ENCODE measurements at regions not wholly inside any gene's neighbourhood (a gene's known extent, or its start where the extent isn't known, plus 50 kb on each side); places are given as distances from the start of the nearest gene placed in this dataset.
"Not testable (repeated sequence)": the region's sequence is repeated elsewhere in the genome, so short reads cannot be mapped to it uniquely, and the experiment has no call there.

DNA sequence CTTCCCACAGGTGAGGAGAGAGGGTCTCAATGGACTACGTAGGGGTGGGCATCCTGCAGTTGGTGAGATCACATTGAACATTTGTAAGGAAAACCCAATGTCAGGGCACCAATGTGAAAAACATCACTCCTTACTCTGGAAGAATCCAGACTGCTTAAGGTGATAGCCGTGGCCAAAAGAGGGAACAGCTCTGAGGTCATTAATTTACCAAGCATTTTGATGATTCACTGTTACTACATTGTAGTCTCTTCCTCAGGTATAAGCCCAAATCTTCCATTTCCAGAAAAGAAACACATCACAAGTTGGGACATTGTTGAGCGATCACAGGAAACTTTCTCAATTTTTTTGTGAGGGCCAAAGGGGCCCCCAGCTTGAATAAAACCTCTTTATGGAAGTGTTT is 61.1 kb upstream of the SPTLC3 start:
- H3K4me1 ChIP-seq (ENCODE audit: control insufficient read depth, insufficient read depth, low read length) = no peaks in the 10 kb centered on the region
- H3K9ac ChIP-seq (ENCODE audit: low read length in 2 of 2) = no peak overlapping the region
- no peaks in the 10 kb centered on the region for H3K27me3 ChIP-seq (ENCODE audit: control insufficient read depth in 1 of 2, insufficient read depth in 2 of 2, low read length in 2 of 2)
- no peak overlapping the region for H3K4me3 ChIP-seq (ENCODE audit: low read length in 2 of 2)
- H3K27ac ChIP-seq (ENCODE audit: low read length) = no peak overlapping the region
- no peaks in the 10 kb centered on the region for H3K36me3 ChIP-seq (ENCODE audit: control insufficient read depth in 2 of 2, insufficient read depth in 2 of 2, low read length in 2 of 2)
- H3K9me3 ChIP-seq (ENCODE audit: control insufficient read depth in 2 of 2, low read length in 2 of 2) = no peaks in the 10 kb centered on the region

DNA sequence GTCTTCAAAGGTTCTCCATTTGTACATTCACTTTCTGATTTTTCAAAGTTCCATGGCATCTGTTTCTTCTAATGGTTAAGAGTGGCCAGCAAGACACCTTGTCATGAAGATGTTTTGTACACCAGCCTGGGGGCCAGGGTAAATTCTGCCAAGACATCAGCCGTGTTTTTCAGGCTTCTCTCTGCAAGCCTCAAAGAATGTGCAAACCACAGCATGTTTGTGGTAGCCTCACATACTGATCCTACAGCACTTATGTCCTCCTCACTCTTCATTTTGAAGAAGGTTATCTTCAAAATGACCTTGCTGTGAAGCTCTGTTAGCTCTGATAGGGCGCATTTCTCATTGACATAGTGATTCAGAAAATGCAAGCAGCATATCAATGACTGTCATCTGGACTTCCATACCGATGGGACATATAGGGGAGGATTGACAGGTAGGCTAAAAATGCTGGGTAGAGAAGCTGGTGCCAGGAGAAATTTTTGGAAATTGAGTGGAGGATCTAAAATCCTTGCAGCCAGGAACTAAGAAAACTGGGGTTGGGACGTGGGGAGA is 59.3 kb upstream of the SPTLC3 start:
- Histone ChIP-seq H3K4me1 (ENCODE audit: control insufficient read depth, insufficient read depth, low read length) (no peaks in the 10 kb centered on the region), H3K9me3 (ENCODE audit: control insufficient read depth in 2 of 2, low read length in 2 of 2) (no peaks in the 10 kb centered on the region), H3K4me3 (ENCODE audit: low read length in 2 of 2) (no peak overlapping the region), H3K27ac (ENCODE audit: low read length) (no peak overlapping the region), H3K36me3 (ENCODE audit: control insufficient read depth in 2 of 2, insufficient read depth in 2 of 2, low read length in 2 of 2) (no peaks in the 10 kb centered on the region), H3K27me3 (ENCODE audit: control insufficient read depth in 1 of 2, insufficient read depth in 2 of 2, low read length in 2 of 2) (no peaks in the 10 kb centered on the region), H3K9ac (ENCODE audit: low read length in 2 of 2) (no peak overlapping the region)

DNA sequence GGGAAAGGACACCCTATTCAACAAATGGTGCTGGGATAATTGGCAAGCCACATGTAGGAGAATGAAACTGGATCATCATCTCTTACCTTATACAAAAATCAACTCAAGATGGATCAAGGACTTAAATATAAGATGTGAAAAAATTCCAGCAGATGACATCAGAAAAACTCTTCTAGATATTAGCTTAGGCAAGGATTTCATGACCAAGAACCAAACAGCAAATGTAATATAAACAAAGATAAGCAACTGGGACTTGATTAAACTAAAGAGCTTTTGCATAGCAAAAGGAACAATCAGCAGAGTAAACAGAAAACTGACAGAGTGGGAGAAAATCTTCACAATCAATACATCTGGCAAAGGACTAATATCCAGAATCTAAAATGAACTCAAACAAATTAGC is 54.5 kb upstream of the SPTLC3 start:
- not testable (repeated sequence) for H3K36me3 ChIP-seq (ENCODE audit: control insufficient read depth in 2 of 2, insufficient read depth in 2 of 2, low read length in 2 of 2); H3K9me3 ChIP-seq (ENCODE audit: control insufficient read depth in 2 of 2, low read length in 2 of 2); H3K4me3 ChIP-seq (ENCODE audit: low read length in 2 of 2); H3K9ac ChIP-seq (ENCODE audit: low read length in 2 of 2); H3K27me3 ChIP-seq (ENCODE audit: control insufficient read depth in 1 of 2, insufficient read depth in 2 of 2, low read length in 2 of 2); H3K27ac ChIP-seq (ENCODE audit: low read length); H3K4me1 ChIP-seq (ENCODE audit: control insufficient read depth, insufficient read depth, low read length)

DNA sequence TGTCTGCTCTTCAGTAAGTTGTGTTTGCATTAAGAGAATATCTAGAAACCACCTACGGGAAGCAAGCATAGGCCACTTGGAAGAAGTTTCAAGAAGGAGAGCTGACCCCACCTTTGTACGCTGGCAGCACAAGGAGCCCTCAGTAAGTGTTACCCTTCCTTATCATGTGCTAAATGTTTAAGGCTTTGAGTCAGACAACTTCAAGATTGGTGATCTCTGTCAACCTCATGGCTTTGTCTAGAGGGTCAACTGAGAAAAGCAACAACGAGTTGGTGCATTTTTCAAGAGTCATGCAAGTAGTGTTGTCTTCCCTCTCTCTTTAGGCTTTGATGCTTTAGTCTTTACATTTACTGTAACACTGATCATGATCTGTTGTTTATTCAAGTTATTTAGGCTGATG is 53.2 kb upstream of the SPTLC3 start:
- Histone ChIP-seq H3K27ac (ENCODE audit: low read length) (no peak overlapping the region), H3K4me1 (ENCODE audit: control insufficient read depth, insufficient read depth, low read length) (no peaks in the 10 kb centered on the region), H3K9ac (ENCODE audit: low read length in 2 of 2) (no peak overlapping the region), H3K9me3 (ENCODE audit: control insufficient read depth in 2 of 2, low read length in 2 of 2) (no peaks in the 10 kb centered on the region), H3K27me3 (ENCODE audit: control insufficient read depth in 1 of 2, insufficient read depth in 2 of 2, low read length in 2 of 2) (no peaks in the 10 kb centered on the region), H3K36me3 (ENCODE audit: control insufficient read depth in 2 of 2, insufficient read depth in 2 of 2, low read length in 2 of 2) (no peaks in the 10 kb centered on the region), H3K4me3 (ENCODE audit: low read length in 2 of 2) (no peak overlapping the region)

DNA sequence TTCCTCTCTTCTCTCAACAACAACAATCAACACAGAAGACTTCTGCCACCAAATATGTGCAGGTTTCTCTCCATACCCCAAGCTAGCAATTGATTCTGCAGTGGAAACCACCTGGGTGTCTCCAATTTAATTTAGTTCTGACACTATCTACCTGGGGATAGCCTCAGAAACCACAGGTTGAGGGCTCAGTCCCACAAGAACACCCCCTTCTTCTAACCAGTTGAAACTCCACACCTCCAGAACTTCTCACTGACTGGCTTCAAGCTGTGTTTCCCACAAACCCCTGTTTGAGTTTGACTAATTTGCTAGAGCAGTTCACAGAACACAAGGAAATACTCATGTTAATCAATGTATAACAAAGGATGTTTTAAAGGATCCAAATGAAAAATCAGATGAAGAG is 52.5 kb upstream of the SPTLC3 start:
- Histone ChIP-seq H3K9me3 (ENCODE audit: control insufficient read depth in 2 of 2, low read length in 2 of 2) (no peaks in the 10 kb centered on the region), H3K27ac (ENCODE audit: low read length) (no peak overlapping the region), H3K27me3 (ENCODE audit: control insufficient read depth in 1 of 2, insufficient read depth in 2 of 2, low read length in 2 of 2) (no peaks in the 10 kb centered on the region), H3K36me3 (ENCODE audit: control insufficient read depth in 2 of 2, insufficient read depth in 2 of 2, low read length in 2 of 2) (no peaks in the 10 kb centered on the region), H3K4me1 (ENCODE audit: control insufficient read depth, insufficient read depth, low read length) (no peaks in the 10 kb centered on the region), H3K9ac (ENCODE audit: low read length in 2 of 2) (no peak overlapping the region), H3K4me3 (ENCODE audit: low read length in 2 of 2) (no peak overlapping the region)

DNA sequence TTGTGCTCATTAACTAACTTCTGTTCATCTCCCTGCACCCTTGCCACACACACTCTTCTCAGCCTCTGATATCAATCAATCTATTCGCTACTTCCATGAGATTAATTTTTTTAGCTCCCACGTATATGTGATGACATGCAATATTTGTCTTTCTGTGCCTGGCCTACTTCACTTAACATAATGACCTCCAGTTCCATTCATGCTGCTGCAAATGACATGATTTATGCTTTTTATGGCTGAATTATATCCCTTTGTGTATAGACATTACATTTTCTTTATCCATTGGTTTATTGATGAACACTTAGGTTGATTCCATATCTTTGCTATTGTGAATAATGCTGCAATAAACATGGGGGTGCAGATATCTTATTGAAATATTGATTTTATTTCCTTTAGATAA is 50.8 kb upstream of the SPTLC3 start:
- no peaks in the 10 kb centered on the region for H3K36me3 ChIP-seq (ENCODE audit: control insufficient read depth in 2 of 2, insufficient read depth in 2 of 2, low read length in 2 of 2)
- no peaks in the 10 kb centered on the region for H3K9me3 ChIP-seq (ENCODE audit: control insufficient read depth in 2 of 2, low read length in 2 of 2)

More for the DNA sequence above, 50.8 kb upstream of the SPTLC3 start:
- Histone ChIP-seq H3K4me1 (ENCODE audit: control insufficient read depth, insufficient read depth, low read length) (no peaks in the 10 kb centered on the region), H3K9ac (ENCODE audit: low read length in 2 of 2) (no peak overlapping the region), H3K4me3 (ENCODE audit: low read length in 2 of 2) (no peak overlapping the region), H3K27ac (ENCODE audit: low read length) (no peak overlapping the region), H3K27me3 (ENCODE audit: control insufficient read depth in 1 of 2, insufficient read depth in 2 of 2, low read length in 2 of 2) (no peaks in the 10 kb centered on the region)
